Esophagus squamous epithelium (tissue), 5 donors: ENCODE measurements at regions not wholly inside any gene's neighbourhood (a gene's known extent, or its start where the extent isn't known, plus 50 kb on each side); places are given as distances from the start of the nearest gene placed in this dataset.

Experiments
- DNase-seq: peaks from one replicate; lab custom pipeline; 2025; lab: John Stamatoyannopoulos, UW
- H3K27ac ChIP-seq, 4 donors: fragments of 200-600 bp; sonication (generic); one replicate each; pipeline ENCODE4 v1.5.1; 2016 to 2019; ENCODE audit warnings: mild to moderate bottlenecking in 1 of 4
- H3K27me3 ChIP-seq, 4 donors: fragments of 200-600 bp; sonication (generic); 1 replicate in 3 of 4; 2 replicates in 1 of 4; pipeline versions ENCODE4 v1.5.1 to v1.6.0; 2017 to 2021; ENCODE audit warnings: antibody characterized with exemption in 1 of 4
- H3K36me3 ChIP-seq, 3 donors: fragments of 200-600 bp; sonication (generic); one replicate each; pipeline ENCODE4 v1.5.1; 2016 to 2019
- H3K4me1 ChIP-seq, 3 donors: fragments of 200-600 bp; sonication (generic); one replicate each; pipeline ENCODE4 v1.5.1; 2017 to 2019
- H3K4me3 ChIP-seq, 4 donors: fragments of 200-600 bp; sonication (generic); 1 replicate in 3 of 4; 2 replicates in 1 of 4; pipeline ENCODE4 v1.5.1; 2016 to 2019; ENCODE audit warnings: mild to moderate bottlenecking in 2 of 4, moderate library complexity in 1 of 4
- H3K9me3 ChIP-seq, 3 donors: fragments of 200-600 bp; sonication (generic); one replicate each; pipeline ENCODE4 v1.5.1; 2016 to 2019
- CTCF ChIP-seq, 6 experiments: fragments of 450-650 bp in 4 of 6; fragments of 200-600 bp in 2 of 6; sonication (generic) in 2 of 6; IDR thresholded peaks; one replicate each; pipeline ENCODE4 v1.5.1; 2016 to 2019; ENCODE audit warnings: antibody characterized with exemption in 6 of 6, mild to moderate bottlenecking in 4 of 6, moderate library complexity in 4 of 6
- POLR2A ChIP-seq, 4 donors: fragments of 450-650 bp; IDR thresholded peaks; one replicate each; pipeline ENCODE4 v1.6.1; 2017; ENCODE audit warnings: antibody characterized with exemption in 4 of 4, mild to moderate bottlenecking in 4 of 4, moderate library complexity in 3 of 4
- WGBS, 2 donors: methylation state at CpG; one replicate each; pipeline ENCODE4 v1.1.5; 2018; 5-methylcytosine and 5-hydroxymethylcytosine counted together
- intact Hi-C: fragments of 100-400 bp; cut with DNase I; formaldehyde crosslinking; loops from one replicate; pipeline ENCODE4 v1.15.0; 2022
- donor health status: DM: yes; HTN: yes; CAD: no.

- no peak overlapping the region for H3K27ac ChIP-seq
- H3K9me3 ChIP-seq, result no peaks in the 10 kb centered on the region
- TF ChIP-seq POLR2A (IDR thresholded peaks at IDR 0.05) (no peak), CTCF (IDR thresholded peaks at IDR 0.05) (no peak)
- no peak for DNase-seq
- H3K4me1 ChIP-seq, result no peaks in the 10 kb centered on the region
- 66 to 76% methylated on average over 7 to 8 of the region's 8 CpGs for WGBS, 2 donors
- H3K27me3 ChIP-seq, result no peaks in the 10 kb centered on the region
- no peaks in the 10 kb centered on the region for H3K36me3 ChIP-seq
- intact Hi-C loops, result no loop called here
- no peak overlapping the region for H3K4me3 ChIP-seq
Measured at GRCh38 chr10:4474829-4475228, 351.2 kb upstream of the AKR1E2 start.

- H3K27me3 ChIP-seq, result no peaks in the 10 kb centered on the region
- H3K4me1 ChIP-seq, result no peaks in the 10 kb centered on the region
- H3K27ac ChIP-seq, result no peak overlapping the region
- H3K36me3 ChIP-seq, result no peaks in the 10 kb centered on the region
- intact Hi-C loops, result no loop called here
- no peak for DNase-seq
- 74 to 82% methylated on average over 2 of the region's 2 CpGs for WGBS, 2 donors
- no peak for TF ChIP-seq POLR2A (IDR thresholded peaks at IDR 0.05)
- no peak for TF ChIP-seq CTCF (IDR thresholded peaks at IDR 0.05)
- no peaks in the 10 kb centered on the region for H3K9me3 ChIP-seq
- H3K4me3 ChIP-seq, result no peak overlapping the region
Measured at GRCh38 chr10:4473977-4474376, 352.0 kb upstream of the AKR1E2 start.

- no peak for DNase-seq
- Histone ChIP-seq H3K27ac (no peak overlapping the region), H3K4me1 (no peaks in the 10 kb centered on the region), H3K36me3 (no peaks in the 10 kb centered on the region), H3K9me3 (no peaks in the 10 kb centered on the region), H3K4me3 (no peak overlapping the region), H3K27me3 (no peaks in the 10 kb centered on the region)
- 91 to 93% methylated on average over 7 of the region's 7 CpGs for WGBS, 2 donors
- intact Hi-C loops, result no loop called here
- no peak for TF ChIP-seq POLR2A (IDR thresholded peaks at IDR 0.05)
- no peak for TF ChIP-seq CTCF (IDR thresholded peaks at IDR 0.05)
Measured at GRCh38 chr10:4472190-4472904, 353.7 kb upstream of the AKR1E2 start.

- Histone ChIP-seq H3K27ac (no peak overlapping the region), H3K4me3 (no peak overlapping the region), H3K4me1 (no peaks in the 10 kb centered on the region), H3K36me3 (no peaks in the 10 kb centered on the region), H3K27me3 (no peaks in the 10 kb centered on the region), H3K9me3 (no peaks in the 10 kb centered on the region)
- intact Hi-C loops, result no loop called here
- 81 to 91% methylated on average over 4 of the region's 4 CpGs for WGBS, 2 donors
- TF ChIP-seq CTCF (IDR thresholded peaks at IDR 0.05) (no peak), POLR2A (IDR thresholded peaks at IDR 0.05) (no peak)
- DNase-seq, result no peak
Measured at GRCh38 chr10:4470231-4470835, 355.7 kb upstream of the AKR1E2 start.

GRCh38 chr10:4467481-4467880 lies 358.5 kb upstream of the AKR1E2 start:
- no peak for DNase-seq
- intact Hi-C loops, result no loop called here
- WGBS, 2 donors, result 35 to 41% methylated on average over 1 of the region's 1 CpG
- no peaks in the 10 kb centered on the region for H3K4me1 ChIP-seq
- no peaks in the 10 kb centered on the region for H3K36me3 ChIP-seq
- no peak overlapping the region for H3K4me3 ChIP-seq
- no peak overlapping the region for H3K27ac ChIP-seq
- H3K9me3 ChIP-seq, result no peaks in the 10 kb centered on the region
- TF ChIP-seq POLR2A (IDR thresholded peaks at IDR 0.05), result no peak
- TF ChIP-seq CTCF (IDR thresholded peaks at IDR 0.05), result no peak
- H3K27me3 ChIP-seq, result no peaks in the 10 kb centered on the region
